A673 (cell line): ENCODE measurements at regions not wholly inside any gene's neighbourhood (a gene's known extent, or its start where the extent isn't known, plus 50 kb on each side); places are given as distances from the start of the nearest gene placed in this dataset.

Experiments
- BruUV-seq: library from RNA; stranded (reverse); fragments of 400-500 nt; replicated peaks from 2 replicates; lab custom pipeline; 2021; lab: Mats Ljungman, UMichigan
- CTCF ChIA-PET: fragments of 300-600 bp; sonication (Branson Sonifier 250); formaldehyde crosslinking; loops from one replicate; lab custom pipeline; 2022; ENCODE audit warnings: antibody characterized with exemption; lab: Charles Lee
- POLR2A ChIA-PET: fragments of 300-600 bp; sonication (Branson Sonifier 250); formaldehyde crosslinking; loops from one replicate; lab custom pipeline; 2022; ENCODE audit warnings: antibody characterized with exemption; ENCODE audit not compliant: low non-redundant PET; lab: Charles Lee
- DNase-seq: peaks from one replicate; pipeline ENCODE4 v3.0.0-alpha.2; 2015; ENCODE audit warnings: low spot score
- H3K27ac ChIP-seq: fragments of 200-600 bp; sonication (generic); 2 replicates; pipeline ENCODE4 v1.5.1; 2016; ENCODE audit warnings: mixed run types, low read depth, mild to moderate bottlenecking, mixed read lengths, antibody characterized with exemption, low read length; ENCODE audit not compliant: poor library complexity, severe bottlenecking
- H3K27me3 ChIP-seq: fragments of 200-600 bp; sonication (generic); replicated peaks from 2 replicates; pipeline ENCODE4 v1.6.1; 2017; ENCODE audit warnings: mixed run types, low read depth, mild to moderate bottlenecking, mixed read lengths, antibody characterized with exemption, low read length; ENCODE audit not compliant: insufficient read depth, poor library complexity
- H3K36me3 ChIP-seq: fragments of 200-600 bp; sonication (generic); 2 replicates; pipeline ENCODE4 v1.6.1; 2016; ENCODE audit warnings: mixed run types, mild to moderate bottlenecking, mixed read lengths, antibody characterized with exemption, low read length; ENCODE audit not compliant: insufficient read depth, poor library complexity, severe bottlenecking
- H3K4me1 ChIP-seq: fragments of 200-600 bp; sonication (generic); 2 replicates; pipeline ENCODE4 v1.6.1; 2017; ENCODE audit warnings: mixed run types, mild to moderate bottlenecking, mixed read lengths, antibody characterized with exemption, low read length; ENCODE audit not compliant: insufficient read depth, poor library complexity, severe bottlenecking
- H3K4me3 ChIP-seq: fragments of 200-600 bp; sonication (generic); 2 replicates; pipeline ENCODE4 v1.5.1; 2016; ENCODE audit warnings: low read depth, mixed run types, mild to moderate bottlenecking, mixed read lengths, low read length; ENCODE audit not compliant: poor library complexity, severe bottlenecking
- H3K9me3 ChIP-seq: fragments of 200-600 bp; sonication (generic); 2 replicates; pipeline ENCODE4 v1.6.1; 2016; ENCODE audit warnings: mixed run types, low read depth, mild to moderate bottlenecking, mixed read lengths, antibody characterized with exemption, low read length; ENCODE audit not compliant: poor library complexity, severe bottlenecking
- CTCF ChIP-seq: fragments of 300-800, 200-600 bp; sonication (generic); conservative IDR thresholded peaks from 2 replicates; pipeline ENCODE4 v1.5.1; 2017; ENCODE audit warnings: low read depth, mild to moderate bottlenecking, antibody characterized with exemption, low read length, moderate library complexity, mixed read lengths
- EZH2 ChIP-seq: fragments of 200-600 bp; sonication (generic); IDR thresholded peaks from 2 replicates; pipeline ENCODE4 v1.6.1; 2017; ENCODE audit warnings: borderline replicate concordance, low read depth, mild to moderate bottlenecking, mixed read lengths, antibody characterized with exemption, low read length; ENCODE audit not compliant: poor library complexity, severe bottlenecking
- intact Hi-C: fragments of 100-400 bp; cut with micrococcal nuclease; formaldehyde crosslinking; loops from one replicate; pipeline ENCODE4 v1.10.0; 2022; ENCODE audit not compliant: unreplicated experiment

DNA sequence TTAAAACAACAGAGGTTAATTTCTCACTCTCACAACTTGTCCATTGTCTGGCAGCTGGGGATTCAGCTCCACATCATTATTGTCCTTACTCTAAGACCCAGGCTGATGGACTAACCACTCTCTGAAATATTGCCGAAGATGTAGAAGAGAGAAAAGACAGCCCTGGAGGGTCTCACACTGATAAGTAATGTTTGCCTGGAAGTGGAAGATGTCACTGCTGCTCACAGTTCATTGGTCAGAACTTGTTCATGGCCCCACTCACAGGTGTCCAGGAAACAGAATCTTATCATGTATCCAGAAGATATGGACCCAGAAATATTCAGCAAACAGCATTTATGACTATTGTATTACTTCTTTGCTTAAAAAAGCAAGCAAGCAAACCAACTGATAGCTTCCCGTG lies 62.2 kb upstream of the LPP start:
- no TSS peak for BruUV-seq
- Histone ChIP-seq H3K4me1 (no peaks in the 10 kb centered on the region), H3K36me3 (no peaks in the 10 kb centered on the region), H3K27me3 (no peaks in the 10 kb centered on the region), H3K9me3 (no peaks in the 10 kb centered on the region), H3K27ac (no peak overlapping the region), H3K4me3 (no peak overlapping the region)
- ChIA-PET POLR2A (no interaction called here), CTCF (no interaction called here)
- intact Hi-C loops, result no loop called here
- DNase-seq, result no peak
- TF ChIP-seq EZH2 (no peak), CTCF (no peak)

GRCh38 chr3:188092648-188093047 lies 61.3 kb upstream of the LPP start:
- CTCF ChIA-PET, result no interaction called here
- POLR2A ChIA-PET, result no interaction called here
- DNase-seq, result no peak

DNA sequence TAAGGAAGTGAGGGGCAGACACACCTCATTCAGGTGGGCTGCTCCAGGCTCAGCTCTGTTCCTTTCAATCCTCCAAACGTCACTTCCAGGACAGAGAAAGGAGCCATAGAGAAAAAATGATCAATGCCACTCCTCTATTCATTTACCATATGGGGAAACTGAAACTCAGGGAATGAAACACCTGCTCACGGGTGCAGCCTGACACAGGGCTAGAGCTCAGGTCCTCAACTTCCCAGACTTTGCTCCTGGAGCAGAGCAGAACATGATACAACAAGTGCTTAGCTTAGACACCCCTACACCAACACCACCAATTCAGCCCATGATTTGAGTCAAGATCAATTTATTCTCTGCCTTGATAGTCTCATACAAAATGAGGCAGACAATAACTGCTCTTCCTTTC lies 58.5 kb upstream of the LPP start:
- ChIA-PET CTCF (no interaction called here), POLR2A (interaction anchor here (0.6 kb wide), 1 partner anchor 1074 kb away, joined by 7 read pairs; no protein-coding TSS in a partner anchor)
- BruUV-seq, result no TSS peak
- DNase-seq, result no peak
- no peak overlapping the region for H3K27ac ChIP-seq
- no peak overlapping the region for H3K4me3 ChIP-seq
- no peaks in the 10 kb centered on the region for H3K36me3 ChIP-seq
- H3K4me1 ChIP-seq, result no peaks in the 10 kb centered on the region
- no peak for TF ChIP-seq CTCF
- no peak for TF ChIP-seq EZH2
- intact Hi-C loops, result no loop called here
- H3K9me3 ChIP-seq, result peaks cover under 1% of the 10 kb centered on the region
- H3K27me3 ChIP-seq, result no peaks in the 10 kb centered on the region

More at GRCh38 chr3:188092648-188093047, 61.3 kb upstream of the LPP start:
- Histone ChIP-seq H3K27me3 (no peaks in the 10 kb centered on the region), H3K36me3 (no peaks in the 10 kb centered on the region), H3K4me1 (no peaks in the 10 kb centered on the region), H3K9me3 (no peaks in the 10 kb centered on the region), H3K27ac (no peak overlapping the region), H3K4me3 (no peak overlapping the region)
- BruUV-seq, result no TSS peak
- intact Hi-C loops, result no loop called here
- TF ChIP-seq CTCF (no peak), EZH2 (no peak)
